ENCODE measurements at regions not wholly inside any gene's neighbourhood (a gene's known extent, or its start where the extent isn't known, plus 50 kb on each side); places are given as distances from the start of the nearest gene placed in this dataset.

- DNase-seq (ENCODE audit: low read depth in 4 of 4, low spot score in 3 of 4), result no peak
These were observed 111.4 kb upstream of the TOM1L1 start for GRCh38 chr17:54789101-54789880.

- DNase-seq (ENCODE audit: low read depth in 4 of 4, low spot score in 3 of 4), result no peak
These were observed 107.4 kb upstream of the TOM1L1 start for GRCh38 chr17:54793271-54793670.

GRCh38 chr17:54795046-54795445 lies 105.6 kb upstream of the TOM1L1 start:
- no peak for DNase-seq (ENCODE audit: low read depth in 4 of 4, low spot score in 3 of 4)

- DNase-seq (ENCODE audit: low read depth in 4 of 4, low spot score in 3 of 4), result no peak
These were observed 93.3 kb upstream of the TOM1L1 start for GRCh38 chr17:54807331-54807730.

- no peak for DNase-seq (ENCODE audit: low read depth in 4 of 4, low spot score in 3 of 4)
These were observed 86.8 kb upstream of the TOM1L1 start for GRCh38 chr17:54813896-54814295.

- DNase-seq (ENCODE audit: low read depth in 4 of 4, low spot score in 3 of 4), result no peak
These were observed 86.3 kb upstream of the TOM1L1 start for GRCh38 chr17:54814371-54814770.

- no peak for DNase-seq (ENCODE audit: low read depth in 4 of 4, low spot score in 3 of 4)
These were observed 66.6 kb upstream of the TOM1L1 start for GRCh38 chr17:54834086-54834485.

GRCh38 chr17:54835015-54835414 lies 65.6 kb upstream of the TOM1L1 start:
- no peak for DNase-seq (ENCODE audit: low read depth in 4 of 4, low spot score in 3 of 4)

GRCh38 chr17:54836723-54837462 lies 63.8 kb upstream of the TOM1L1 start:
- DNase-seq (ENCODE audit: low read depth in 4 of 4, low spot score in 3 of 4), result no peak

- DNase-seq (ENCODE audit: low read depth in 4 of 4, low spot score in 3 of 4), result no peak
These were observed 61.8 kb upstream of the TOM1L1 start for GRCh38 chr17:54838651-54839421.

GRCh38 chr17:54839447-54839846 lies 61.2 kb upstream of the TOM1L1 start:
- DNase-seq (ENCODE audit: low read depth in 4 of 4, low spot score in 3 of 4), result no peak

- DNase-seq (ENCODE audit: low read depth in 4 of 4, low spot score in 3 of 4), result no peak
These were observed 59.6 kb upstream of the TOM1L1 start for GRCh38 chr17:54840885-54841591.

- no peak for DNase-seq (ENCODE audit: low read depth in 4 of 4, low spot score in 3 of 4)
These were observed 59.0 kb upstream of the TOM1L1 start for GRCh38 chr17:54841656-54842055.

- DNase-seq (ENCODE audit: low read depth in 4 of 4, low spot score in 3 of 4), result no peak
These were observed 56.4 kb upstream of the TOM1L1 start for GRCh38 chr17:54844233-54844632.

- DNase-seq (ENCODE audit: low read depth in 4 of 4, low spot score in 3 of 4), result no peak
These were observed 52.2 kb upstream of the TOM1L1 start for GRCh38 chr17:54848368-54848987.

- no peak for DNase-seq (ENCODE audit: low read depth in 4 of 4, low spot score in 3 of 4)
These were observed 51.0 kb upstream of the TOM1L1 start for GRCh38 chr17:54849660-54850059.
